ENCODE measurements at regions not wholly inside any gene's neighbourhood (a gene's known extent, or its start where the extent isn't known, plus 50 kb on each side); places are given as distances from the start of the nearest gene placed in this dataset.
"Not testable (repeated sequence)": the region's sequence is repeated elsewhere in the genome, so short reads cannot be mapped to it uniquely, and the experiment has no call there.

DNA sequence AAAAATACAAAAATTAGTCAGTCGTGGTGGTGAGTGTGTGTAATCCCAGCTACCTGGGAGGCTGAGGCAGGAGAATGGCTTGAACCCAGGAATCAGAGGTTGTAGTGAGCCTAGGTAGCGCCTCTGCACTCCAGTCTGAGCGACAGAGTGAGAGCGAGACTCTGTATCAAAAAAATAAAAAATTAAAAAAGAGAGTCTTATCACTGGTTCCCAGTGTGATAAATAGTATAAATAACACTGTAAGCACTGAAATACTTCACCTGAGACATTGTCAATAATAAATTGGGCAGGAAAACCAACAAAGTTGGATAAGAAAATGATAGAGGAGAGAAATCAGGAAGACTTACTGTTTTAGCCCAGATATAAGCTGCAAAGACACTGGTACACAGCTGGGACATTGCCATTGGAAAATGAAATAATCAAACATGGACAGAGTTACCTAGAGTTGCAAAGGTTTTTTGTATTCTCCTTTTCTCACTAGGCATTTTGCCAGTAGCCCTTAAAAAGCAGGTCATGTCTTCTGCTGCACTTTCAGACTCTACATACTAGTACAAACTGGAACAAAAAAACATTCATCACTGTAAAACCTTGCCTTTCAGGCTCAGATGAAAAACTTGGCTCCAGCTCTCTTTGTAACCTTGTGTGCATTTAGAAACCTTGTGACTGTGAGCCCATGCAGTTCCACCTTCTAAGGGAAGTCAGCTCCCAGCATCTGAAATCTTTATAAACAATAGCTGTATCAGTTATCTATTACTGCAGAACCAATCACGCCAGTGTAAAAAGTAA is 55.0 kb upstream of the PPP1R2C start:
- DNase-seq (ENCODE audit: low read depth), result no peak

DNA sequence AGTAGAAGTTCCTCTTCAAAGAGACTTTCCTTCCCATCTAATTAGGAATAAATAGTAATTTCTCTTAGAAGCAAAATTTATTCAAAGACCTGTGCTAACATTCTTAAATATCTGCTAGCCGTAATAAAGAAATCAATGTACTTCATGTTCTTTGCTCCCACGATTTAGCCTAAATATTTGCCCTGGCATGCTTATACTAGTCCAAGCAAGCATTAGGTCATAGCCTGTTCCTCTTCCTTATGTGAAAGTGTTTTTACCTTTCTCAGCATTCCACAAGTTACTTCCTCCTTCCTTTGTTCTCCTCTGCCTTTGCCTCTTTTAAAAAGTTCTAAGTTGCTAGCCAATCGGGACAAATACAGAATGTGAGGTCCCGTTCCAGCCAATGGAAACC is 55.6 kb upstream of the PPP1R2C start:
- not testable (repeated sequence) for DNase-seq (ENCODE audit: low read depth)

DNA sequence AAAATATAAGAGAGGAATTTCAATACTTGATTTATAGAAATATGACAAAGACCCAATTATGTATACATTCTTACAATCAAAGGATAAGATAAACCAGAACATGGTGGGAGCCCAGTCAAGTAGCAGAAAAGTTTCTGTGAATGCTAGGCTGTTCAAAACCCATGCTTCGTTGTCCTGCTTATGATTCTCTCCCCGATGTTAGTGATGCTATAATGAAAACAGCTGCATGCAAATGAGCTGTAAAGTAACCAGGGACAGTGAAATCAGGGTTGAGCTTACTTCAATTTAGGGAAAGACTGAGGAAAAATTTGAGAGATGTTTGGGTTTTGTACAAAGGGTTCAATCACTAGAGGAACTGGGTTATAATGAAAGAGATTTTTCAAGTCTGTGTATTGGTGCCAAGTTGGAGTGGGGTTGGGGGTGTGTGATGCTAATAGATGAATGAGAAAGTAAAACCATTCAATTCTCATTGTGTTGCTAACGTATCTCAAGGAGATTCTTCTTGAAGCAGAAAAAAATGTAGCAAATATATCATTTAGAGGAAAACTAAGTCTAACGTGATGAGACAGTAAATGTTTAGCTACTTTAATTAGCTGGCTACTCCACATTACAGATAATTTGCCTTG is 59.3 kb upstream of the PPP1R2C start:
- no peak for DNase-seq (ENCODE audit: low read depth)

DNA sequence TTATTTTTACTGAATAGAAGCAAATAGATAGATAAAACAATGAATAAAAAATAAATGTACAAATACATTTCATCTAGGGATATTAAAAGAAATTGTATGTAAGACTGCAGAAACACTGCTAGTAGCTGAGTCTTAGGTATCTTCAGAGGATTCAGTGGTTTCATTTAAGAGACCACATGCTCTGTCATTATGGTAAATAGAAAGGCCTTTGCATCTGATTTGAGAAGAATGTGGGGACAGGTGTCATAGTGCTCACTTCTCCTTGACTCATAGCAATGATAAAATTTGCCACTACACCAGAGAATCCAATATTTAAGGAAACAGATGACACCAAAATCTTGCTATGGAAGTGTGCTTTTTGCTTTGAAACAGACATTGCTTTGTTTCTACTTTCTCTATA is 59.8 kb upstream of the PPP1R2C start:
- DNase-seq (ENCODE audit: low read depth), result no peak

DNA sequence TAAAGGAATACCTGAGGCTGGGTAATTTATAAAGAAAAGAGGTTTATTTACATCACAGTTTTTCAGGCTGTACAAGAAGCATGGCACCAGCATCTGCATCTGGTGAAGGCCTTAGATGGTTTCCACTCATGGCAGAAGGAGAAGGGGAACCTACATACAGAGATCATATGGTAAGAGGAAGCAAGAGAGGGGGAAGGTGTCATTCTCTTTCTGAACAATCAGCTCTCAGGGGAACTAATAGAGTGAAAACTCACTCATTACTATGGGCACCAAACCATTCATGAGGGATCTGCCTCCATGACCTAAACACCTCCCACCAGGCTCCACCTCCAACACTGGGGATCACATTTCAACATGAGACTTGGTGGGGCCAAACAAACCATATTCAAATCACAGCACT is 61.7 kb upstream of the PPP1R2C start:
- no peak for DNase-seq (ENCODE audit: low read depth)

DNA sequence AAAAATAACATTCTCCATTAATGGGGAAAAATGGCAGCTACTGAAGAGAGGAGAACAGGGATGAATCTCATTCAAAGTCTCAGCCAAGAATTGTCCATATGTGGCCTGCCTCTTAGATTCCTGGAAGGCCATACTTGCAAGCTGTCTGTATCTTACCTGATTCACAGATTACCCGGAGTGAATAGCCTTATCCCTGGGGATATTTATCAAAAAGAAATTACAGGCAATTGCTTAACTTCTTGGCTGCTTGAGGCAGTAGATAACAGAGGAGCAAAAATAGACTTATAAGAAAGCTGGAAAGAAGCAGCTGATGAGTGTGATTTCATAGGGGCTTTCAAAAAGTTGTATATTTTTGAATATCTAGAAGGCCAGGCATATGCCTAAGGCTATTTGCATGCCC is 68.8 kb upstream of the PPP1R2C start:
- no peak for DNase-seq (ENCODE audit: low read depth)

DNA sequence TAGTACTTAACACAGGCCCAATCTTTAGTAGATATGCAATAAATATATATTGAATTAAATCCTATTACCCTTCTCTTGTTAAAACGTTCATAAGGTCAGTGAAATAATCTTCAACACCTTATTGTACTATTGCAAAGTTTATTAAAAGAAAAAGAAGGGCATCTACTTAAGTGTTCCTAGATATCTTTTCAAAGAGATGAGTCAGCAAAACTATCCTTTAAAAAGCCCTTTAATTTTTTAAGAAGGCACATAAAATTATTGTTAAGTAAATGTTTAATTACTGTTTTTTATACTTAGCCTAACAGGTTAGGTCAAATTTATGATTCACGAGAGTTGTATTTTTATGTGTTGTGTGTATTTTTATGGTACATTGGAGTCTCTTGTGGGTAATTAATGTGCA is 77.3 kb upstream of the PPP1R2C start:
- DNase-seq (ENCODE audit: low read depth), result no peak

DNA sequence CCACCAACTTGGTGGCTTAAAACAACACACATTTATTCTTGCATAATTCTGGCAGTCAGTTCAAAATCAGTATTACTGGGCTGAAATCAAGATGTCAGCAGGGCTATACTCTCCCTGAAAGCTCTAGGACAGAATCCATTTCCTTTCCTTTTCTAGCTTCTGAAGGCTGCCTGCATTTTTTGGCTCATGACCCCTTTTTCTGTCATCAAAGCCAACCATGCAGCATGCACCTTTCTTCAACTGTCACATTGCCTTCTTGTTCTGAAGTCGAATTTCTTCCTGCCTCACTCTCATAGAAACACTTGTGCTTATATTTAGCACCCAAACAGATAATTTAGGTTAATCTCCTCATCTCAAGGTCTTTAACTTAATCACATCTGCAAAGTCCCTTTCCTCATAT is 79.8 kb upstream of the PPP1R2C start:
- no peak for DNase-seq (ENCODE audit: low read depth)

DNA sequence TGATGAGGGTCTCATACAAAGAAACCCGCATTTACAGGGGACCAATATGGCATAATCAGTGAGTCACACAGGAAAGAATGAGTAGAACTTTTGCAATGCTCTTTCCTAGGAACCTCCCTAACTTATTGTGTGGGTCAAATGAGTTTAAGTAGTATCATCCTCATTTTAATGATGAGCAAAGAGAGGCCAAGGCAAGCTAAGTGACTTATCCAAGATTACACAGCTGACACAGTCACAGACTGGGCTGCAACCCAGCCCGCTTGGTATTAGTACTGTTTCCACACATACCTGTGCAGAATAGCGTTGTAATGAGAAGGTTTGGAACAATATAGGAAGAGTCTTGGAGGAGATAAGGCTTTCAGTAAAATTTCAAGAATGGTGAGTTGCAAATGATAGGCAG is 91.0 kb upstream of the PPP1R2C start:
- no peak for DNase-seq (ENCODE audit: low read depth)

DNA sequence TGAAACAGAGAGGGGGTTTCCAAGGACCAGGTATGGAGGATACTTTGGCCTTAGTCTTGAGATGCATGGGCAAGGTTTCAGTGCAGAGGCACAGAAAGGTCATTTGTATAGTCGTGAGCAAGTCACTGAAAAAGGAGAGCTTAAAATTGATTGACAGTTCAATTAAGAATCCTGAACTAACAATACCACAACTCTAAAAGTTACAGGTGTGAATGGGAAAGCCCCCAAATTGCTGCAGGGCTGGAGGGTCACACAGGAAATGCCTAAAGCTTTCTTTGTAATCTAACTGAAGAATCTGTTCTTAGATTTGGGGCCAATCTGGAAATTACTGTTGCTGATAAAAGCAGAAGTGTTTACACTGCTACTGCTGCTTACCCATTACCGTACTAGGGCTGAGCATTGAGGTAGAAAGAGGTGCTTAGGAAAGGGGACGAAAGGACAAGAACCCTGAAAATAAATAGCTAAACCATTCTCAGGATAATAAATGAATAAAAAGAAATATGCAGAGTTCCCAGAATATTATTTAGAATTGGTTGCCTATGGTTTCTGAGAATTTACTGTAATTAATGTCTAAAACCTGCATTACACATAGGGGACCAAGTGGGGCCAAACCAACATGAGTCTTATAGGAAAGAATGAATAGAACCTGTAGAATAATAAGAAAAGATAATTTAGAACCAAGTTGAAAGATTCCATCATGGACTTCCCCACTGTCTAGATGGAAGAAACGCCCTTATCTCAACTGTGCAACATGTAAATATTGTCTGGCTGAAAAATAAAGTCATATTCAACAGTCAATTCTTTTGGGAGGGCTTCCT is 91.9 kb upstream of the PPP1R2C start:
- DNase-seq (ENCODE audit: low read depth), result no peak

DNA sequence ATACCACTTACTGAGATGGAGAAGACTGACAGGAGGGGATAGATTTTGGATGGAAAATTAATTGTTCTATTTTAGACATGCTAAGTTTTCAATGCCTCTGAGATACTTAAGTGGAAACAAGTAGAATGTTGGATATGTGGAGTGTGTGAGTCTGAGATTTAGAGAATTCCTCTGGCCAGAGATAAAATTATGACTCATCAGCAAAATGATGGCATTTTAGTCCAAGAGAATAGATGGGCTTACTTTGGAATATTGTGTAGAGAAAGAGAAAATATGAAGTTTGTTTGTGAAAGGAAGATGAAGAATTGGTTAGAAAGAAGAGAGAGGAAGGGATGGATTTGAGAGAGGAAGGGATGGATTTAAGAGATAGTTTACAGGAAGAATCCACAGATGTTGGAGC is 108.6 kb upstream of the PPP1R2C start:
- DNase-seq (ENCODE audit: low read depth), result no peak

DNA sequence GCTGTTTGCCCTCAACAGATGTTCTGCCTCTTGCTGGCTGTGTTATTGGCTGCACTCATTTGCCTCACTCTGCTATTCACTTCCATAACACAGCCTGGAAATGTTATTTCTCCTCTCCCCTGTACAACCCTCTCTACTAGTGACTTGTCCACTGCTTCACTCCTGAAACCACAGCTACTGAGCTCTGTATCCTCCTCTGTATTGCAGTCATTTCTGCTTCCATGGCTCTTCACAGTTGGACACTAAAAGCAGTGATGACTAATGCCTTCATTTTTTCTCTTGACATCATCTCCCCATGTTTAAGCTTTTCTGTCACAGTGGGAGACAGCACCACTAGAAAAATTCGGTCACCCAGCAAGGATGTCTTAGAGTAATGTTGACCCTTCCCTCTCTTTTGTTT is 123.0 kb upstream of the PPP1R2C start:
- no peak for DNase-seq (ENCODE audit: low read depth)

DNA sequence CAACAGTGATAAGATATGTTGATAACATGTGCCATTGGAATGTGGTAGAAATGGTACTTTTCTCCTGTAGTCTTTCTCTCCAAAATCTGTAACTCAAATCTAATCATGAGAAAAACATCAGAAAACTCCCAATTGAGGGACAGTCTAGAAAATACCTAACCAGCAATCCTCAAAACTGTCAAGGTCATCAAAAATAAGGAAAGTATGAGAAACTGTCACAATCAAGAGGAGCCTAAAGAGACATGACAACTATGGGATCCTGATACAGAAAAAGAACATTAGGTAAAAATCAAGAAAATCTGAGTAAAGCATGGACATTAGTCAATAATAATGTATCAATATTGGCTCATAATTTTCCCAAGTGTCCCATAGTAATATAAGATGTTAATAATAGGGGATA is 124.5 kb upstream of the PPP1R2C start:
- no peak for DNase-seq (ENCODE audit: low read depth)

DNA sequence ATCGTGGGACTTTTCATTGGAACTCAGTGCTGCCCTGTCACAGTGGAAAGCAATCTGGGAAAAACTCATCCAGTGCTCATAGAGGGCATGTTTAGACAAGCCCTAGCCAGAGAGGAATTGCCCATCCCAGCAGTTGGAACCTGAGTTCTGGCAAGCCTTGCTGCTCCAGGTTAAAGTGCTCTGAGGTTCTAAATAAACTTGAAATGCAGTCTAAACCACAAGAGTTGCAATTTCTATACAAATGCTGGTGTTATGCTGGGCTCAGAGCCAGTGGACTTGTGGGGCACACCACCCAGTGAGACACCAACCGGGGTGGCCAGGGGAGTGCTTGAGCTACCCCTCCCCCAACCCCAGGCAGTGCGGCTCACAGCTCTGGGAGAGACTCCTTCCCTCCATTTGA is 142.8 kb upstream of the PPP1R2C start:
- DNase-seq (ENCODE audit: low read depth), result no peak

DNA sequence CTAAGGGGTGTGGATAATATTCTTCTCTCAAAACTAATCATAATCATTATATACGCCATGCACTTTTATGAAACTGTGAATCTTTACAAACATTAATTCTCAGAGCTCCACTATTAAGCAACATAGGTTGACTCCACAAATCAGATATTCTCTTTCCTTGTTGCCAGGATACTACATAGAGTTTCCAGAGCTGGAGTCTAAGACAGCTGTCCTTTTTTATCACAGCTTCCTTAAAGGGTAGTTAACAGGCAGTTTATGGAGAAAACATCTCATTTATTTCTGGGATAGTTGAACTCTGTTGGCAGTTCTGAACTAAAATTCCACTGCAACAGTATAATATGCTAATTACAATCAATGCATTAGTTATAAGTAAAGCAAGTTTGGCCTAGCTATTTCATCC is 152.1 kb upstream of the PPP1R2C start:
- DNase-seq (ENCODE audit: low read depth), result no peak

DNA sequence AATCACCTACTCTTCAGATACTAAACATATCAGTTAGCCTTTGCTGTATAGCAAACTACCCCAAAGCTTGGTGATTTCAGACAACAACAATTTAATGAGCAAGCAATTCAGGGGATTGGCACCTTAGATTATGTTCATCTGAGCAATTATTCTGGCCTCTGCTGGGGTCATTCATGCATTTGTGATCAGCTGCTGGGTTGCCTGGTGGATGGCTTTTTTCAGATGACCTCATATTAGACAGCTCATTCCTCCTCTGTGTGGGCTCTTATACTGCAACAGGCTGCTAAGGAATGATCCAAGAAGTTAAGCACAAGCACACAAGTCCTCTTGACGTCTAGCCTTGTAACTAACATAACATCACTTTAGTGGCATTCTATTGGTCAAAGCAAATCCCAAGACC is 153.0 kb upstream of the PPP1R2C start:
- DNase-seq (ENCODE audit: low read depth), result no peak

DNA sequence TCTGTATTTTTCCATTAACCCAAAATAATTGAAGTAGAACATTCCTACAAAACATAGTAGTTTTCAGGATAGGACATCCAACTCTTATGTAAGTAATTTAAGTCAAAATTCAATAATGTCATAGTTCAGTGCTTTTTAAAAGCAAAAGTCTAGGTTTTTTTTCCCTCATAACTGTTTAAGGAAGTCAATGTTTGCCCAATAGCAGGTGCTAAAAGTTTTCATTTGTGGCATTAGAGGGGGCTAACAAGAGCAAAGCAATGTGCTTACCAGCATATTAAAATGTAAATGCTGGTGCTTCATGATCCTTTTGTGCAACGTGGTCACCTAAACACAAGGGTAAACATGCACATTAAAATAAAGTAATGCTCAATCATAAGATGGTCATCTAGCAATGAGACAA is 155.2 kb upstream of the PPP1R2C start:
- DNase-seq (ENCODE audit: low read depth), result no peak

DNA sequence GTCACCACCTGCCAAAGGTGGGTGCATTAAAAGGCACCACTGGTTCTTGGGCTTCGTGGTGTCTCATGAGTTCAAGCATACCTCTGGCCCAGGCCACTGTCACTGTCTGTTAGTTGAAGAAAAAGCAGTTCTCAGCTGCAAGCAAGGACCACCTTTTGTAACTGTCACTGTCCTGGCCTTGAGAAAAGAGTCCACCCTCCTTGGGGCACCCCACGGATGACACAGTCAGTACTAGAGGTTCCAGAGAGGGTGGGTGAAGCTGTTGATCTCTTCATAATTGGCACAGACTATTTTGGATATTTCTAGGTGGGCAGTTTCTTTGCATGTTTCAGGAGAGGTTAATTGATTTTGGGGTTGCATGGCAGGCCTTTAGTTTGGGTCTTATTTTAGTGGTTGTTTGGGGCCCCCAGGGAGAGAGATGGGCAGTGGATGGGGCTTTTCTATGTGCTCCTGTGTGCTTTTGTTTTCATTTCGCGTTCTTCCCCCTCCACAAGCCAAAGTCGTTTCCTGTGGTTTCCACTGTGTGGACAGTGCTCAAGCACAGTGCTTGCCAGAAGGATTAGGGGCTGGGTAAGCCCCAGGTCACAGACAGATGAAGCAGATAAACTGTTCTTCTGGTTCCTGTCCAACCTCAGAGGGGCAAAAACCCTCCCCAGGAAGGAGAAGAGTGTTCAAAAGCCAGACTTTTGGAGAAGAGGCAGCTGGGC is 156.2 kb upstream of the PPP1R2C start:
- DNase-seq (ENCODE audit: low read depth), result no peak

DNA sequence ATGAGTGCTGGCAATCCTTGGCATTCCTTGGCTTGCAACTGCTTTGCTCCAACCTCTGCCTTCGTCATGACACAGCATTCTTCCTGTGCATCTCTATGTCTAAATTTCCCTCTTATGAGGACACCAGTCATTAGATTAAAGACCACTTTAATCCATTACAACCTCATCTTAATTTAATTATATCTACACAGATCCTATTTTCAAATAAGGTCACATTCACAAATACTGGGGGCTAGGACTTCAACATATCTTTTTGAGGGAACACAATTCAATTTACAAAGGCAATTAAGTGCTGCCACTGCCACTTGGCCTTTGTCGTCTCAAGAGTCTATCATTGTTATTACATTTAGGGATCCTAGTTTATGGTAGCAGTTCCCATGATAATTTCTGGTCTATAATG is 163.7 kb upstream of the PPP1R2C start:
- DNase-seq (ENCODE audit: low read depth), result no peak

DNA sequence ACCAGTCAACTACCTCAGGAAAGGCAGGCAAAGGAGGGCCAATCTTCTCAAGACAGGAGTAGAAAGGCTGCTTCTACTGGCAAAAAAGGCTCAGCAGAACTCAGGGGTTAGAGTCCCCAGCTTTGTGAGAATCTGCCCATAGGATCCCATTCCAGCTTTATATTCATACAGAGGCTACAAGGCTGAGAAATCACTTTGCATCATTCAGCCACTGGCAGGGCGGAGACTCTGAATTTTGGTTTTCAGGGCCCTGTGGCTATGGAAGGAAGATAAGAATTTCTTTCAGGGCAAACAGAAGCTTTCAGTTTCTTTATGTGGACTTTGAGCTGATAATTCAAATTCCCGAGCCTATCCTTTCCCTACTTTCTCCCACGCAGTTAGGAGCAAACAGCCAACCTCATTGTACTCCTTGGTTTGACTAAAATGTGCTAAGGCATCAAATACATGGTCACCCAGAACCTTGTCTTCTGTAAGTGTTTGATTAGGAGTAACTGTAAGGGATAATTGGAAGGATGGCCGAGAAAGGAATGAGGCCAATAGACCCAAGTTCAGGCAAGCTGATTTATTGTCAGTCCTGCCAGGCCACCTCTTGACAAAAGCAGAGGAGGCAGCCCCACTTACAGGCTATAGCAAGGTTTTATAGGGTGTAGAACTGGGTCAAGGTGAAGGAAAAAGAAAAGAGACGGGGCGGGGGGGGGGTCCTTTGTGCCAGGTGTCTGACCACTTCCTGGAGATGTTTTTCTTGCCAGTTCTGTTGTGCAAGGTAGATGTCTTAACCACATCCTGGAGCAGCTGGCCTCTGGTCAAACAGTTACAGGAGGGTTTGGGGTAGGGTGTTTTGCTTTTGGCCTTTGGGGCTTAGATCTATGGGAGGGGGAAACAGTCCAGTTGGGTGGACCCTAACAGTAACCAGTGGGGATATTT is 165.3 kb upstream of the PPP1R2C start:
- DNase-seq (ENCODE audit: low read depth), result no peak

DNA sequence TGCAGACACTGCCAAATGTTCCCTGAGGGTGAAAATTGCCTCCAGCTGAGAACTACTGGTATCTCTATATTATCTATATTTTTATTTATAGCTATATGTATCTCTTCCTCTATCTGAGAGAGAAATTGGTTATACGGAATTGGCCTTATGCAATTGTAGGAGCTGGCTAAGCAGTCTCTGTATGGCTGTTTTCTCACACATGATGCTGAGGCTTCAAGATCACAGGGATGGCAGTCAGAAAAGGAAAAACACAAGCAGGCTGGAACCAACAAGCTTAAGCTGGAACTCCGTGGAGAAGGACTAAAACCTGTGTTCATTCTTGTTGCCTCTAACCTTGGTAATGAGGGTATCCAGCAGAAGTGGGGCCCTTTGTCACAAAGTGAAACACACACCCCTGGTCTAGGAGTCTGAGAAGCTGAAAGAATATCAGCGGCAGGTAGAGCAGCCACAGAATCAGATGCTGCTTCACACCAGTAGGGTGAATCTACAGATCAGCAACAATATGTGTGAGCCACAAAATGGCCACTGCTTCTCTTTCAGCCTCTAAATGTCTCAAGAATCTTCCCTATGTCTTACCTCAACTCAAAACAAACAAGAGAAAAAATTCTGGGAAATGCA is 166.5 kb upstream of the PPP1R2C start:
- no peak for DNase-seq (ENCODE audit: low read depth)
